ENCODE measurements at regions not wholly inside any gene's neighbourhood (a gene's known extent, or its start where the extent isn't known, plus 50 kb on each side); places are given as distances from the start of the nearest gene placed in this dataset.
A peak's percentile ranks its signal among the peaks of the same experiment; 100 is the strongest.
"Not testable (repeated sequence)": the region's sequence is repeated elsewhere in the genome, so short reads cannot be mapped to it uniquely, and the experiment has no call there.

DNA sequence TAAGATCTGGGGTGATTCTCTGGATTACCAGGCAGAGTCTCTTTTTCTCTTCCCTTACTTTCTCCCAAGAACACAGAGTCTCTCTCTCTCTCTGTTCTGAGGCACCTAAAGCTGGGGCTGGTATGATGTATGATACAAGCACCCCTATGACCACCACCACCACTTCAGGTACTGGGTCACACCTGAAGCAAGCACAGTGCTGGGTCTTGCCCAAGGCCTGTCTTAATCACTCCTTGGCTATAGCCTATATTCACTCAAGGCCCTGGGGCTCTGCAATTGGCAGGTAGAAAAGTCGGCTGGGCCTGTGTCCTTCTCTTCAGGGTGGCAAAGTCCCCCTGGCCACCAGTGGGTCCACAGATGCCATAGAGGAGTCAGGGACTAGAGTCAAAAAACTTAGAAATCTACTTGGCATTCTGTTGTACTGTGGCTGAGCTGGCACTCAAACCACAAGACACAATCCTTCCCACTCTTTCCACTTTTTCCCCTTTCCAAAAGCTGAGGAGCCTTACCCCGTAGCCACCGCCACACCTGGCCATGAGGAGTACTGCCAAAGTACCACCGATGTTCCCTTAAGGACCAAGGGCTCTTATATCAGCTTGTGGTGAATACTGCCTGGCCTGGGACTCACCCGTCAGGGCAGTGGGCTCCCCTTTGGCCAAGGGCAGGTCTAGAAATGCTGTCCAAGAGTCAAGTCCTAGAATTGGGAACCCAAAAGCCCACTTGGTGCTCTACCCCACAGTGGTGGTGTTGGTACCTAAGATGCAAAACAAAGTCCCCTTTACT, 159.2 kb downstream of the POTEM start:
- not testable (repeated sequence) for DNase-seq (ENCODE audit: low spot score)

DNA sequence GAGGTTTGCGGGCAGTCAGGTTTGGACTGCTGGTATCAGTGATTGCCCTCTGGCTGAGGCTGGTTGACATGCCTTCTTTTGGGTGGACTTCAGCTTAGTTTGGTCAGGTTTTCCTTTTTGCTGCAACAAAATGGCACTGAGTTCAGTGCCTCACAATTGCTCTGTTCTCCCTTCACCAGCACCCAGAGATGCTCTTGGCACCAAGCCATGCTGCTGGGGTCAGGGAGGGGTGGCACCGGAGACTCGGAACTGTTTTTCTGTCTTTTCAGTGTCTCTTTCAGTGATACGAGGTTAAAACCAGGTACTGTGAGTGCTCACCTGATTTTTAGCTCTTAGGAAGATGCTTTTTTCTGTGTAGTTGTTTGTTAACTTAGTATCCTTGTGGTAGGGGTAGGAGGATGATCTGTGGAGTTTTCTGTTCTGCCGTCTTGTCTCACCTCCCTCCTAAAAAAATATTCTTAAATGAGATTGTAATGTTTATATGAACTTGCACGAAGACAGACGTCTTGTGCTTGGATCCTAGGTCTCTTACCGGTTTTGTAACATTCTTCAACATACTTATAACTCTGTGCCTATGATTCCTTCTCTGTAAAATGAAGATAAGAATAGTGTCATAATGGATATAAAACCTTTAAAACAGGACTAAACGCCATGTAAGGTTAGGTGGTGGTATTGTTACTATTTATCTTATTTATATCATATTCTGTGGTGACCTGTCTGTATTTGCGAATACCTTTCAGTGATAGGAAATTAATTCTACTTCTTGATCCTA, 160.6 kb downstream of the POTEM start:
- not testable (repeated sequence) for DNase-seq (ENCODE audit: low spot score)

DNA sequence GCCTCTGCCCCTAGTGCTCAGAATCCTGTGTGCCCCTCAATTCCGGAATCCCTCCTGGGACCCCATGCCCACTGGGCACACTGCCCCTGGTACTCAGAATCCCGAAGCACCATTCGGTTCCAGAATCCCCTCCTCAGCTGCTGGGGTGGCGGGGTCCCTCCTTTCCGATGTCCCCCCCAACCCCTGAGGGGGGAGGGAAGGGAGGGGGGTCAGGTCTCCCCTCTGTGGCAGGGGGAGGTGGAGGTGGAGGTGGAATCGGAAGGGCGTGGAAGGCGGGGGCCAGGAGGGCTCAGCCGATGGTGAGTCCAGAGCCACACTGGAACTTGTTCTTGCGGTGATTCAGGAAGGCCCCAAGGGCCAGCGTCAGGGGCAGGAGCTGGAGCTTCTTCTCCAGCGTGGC, 164.3 kb downstream of the POTEM start:
- DNase-seq (ENCODE audit: low spot score), result not testable (repeated sequence)

DNA sequence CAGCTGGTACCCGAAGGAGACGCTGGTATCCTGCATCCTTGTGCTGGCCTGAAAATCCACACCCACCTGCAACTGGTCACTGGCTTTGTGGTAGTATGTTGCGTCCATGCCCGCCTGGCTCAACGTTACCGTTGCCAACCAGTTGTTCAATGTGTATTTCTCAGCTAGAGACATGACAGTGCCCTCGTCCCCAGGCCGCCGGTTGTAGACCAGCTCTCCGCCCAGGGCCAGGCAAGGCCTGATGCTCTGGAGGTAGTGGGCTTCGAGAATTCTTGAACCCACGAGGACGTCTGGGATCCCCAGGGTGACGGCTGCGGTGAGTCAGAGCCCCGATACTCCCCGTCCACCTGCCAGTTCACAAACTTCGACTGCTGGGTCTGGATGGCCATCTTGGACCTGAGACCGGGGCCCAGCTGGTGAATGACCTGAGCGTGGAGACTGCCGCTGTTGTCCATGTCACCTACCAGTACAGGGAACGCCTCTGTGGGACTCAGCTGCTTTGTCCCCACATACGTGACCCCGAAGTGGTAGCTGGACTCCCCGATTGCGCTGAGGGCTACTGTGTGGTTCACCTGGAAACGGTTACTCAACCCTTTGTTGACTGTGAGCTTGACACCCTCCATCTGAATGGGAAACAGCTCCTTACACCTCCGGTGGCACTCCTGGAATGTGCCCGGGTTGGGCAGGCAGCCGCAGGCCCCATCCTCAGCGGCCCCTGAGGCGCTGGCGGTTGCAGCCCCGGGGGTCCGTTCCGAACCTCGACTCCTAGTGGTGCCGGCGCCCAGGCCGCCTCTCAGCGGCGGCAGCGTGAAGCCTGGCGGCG, 165.0 kb downstream of the POTEM start:
- not testable (repeated sequence) for DNase-seq (ENCODE audit: low spot score)

DNA sequence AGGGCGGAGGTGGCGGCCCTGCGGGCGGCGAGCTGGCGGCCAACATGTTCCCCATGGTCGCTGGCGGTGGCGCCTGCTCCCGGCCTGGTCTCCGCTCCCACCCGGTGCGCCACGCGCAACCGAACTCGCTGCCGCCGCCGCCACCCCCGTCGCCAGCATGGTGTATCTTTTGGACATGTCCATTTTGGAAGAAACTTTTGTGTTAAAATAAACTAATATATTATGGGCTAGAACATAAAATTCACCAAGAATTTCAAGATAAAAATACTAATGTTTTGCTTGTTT, 165.5 kb downstream of the POTEM start:
- not testable (repeated sequence) for DNase-seq (ENCODE audit: low spot score)

DNA sequence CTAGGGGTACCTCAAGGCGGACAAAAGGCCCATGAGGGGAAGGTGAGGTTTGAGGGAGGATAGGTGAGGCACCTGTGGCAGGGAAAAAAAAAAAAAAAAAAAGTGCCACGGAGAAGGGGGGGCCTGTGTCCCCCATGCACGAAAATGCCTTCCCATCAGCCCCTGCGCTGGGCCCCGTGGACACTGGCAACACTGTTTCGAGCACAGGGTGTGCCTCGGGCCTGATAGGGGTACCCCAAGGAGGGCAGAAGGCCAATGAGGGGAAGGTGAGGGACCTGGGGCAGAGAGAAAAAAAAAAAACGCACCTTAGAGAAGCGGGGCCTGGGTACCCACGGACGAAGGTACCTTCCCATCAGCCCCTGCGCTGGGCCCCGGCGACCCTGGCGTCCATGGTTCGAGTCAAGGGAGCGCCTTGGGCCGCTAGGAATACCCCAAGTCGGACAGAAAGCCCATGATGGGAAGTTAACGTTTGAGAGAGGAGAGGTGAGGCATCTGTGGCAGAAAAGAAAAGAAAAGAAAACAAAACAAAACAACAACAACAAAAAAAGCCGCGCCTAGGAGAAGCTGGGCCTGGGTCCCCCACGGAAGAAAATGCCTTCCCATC, 190.0 kb downstream of the POTEM start:
- not testable (repeated sequence) for DNase-seq (ENCODE audit: low spot score)

DNA sequence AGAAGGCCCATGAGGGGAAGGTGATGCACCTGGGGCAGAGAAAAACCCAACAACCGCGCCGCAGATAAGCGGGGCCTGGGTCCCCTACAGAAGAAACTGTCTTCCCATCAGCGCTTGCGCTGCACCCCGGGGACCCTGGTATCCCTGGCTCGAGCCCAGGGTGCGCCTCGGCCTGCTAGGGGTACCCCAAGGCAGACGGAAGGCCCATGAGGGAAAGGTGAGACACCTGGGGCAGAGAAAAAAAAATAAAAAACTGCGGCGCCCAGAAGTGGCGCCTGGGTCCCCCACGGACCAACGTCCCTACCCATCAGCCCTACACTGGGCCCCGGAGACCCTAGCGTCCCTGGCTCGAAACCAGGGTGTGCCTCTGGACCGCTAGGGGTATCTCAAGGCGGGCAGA, 190.8 kb downstream of the POTEM start:
- DNase-seq (ENCODE audit: low spot score), result not testable (repeated sequence)

DNA sequence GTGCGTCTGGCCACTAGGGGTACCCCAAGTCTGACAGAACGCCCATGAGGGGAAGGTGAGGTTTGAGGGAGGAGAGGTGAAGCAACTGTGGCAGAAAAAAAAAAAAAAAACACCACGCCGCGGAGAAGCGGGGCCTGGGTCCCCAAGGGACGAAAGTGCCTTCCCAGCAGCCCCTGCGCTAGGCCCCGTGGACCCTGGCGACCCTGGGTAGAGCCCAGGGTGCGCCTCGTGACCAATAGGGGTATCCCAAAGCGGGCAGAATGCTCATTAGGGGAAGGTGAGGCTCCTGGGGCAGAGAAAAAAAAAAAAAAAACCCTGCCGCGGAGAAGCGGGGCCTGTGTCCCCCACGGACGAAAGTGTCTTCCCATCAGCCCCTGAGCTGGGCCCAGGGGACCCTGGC, 191.4 kb downstream of the POTEM start:
- DNase-seq (ENCODE audit: low spot score), result not testable (repeated sequence)

DNA sequence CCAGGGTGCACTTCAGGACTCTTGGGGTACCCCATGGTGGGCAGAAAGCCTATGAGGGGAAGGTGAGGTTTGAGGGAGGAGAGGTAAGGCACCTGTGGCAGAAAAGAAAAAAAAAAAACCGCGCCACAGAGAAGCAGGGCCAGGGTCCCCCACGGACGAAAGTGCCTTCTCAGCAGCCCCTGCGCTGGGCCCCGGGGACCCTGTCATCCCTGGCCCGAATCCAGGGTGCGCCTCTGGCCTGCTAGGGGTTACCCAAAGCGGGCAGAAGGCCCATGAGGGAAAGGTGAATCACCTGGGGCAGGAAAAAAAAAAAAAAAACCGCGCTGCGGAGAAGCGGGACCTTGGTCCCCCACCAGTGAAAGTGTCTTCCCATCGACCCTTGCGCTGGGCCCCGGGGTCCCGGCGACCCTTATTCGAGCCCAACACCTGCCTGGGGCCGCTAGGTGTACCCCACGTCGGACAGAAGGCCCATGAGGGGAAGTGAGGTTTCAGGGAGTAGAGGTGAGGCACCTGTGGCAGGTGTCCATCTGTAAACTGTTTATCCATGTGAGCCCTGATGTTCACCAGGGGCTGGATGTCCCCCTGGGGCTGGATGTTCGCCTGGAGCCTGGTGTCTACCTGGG, 191.9 kb downstream of the POTEM start:
- not testable (repeated sequence) for DNase-seq (ENCODE audit: low spot score)

DNA sequence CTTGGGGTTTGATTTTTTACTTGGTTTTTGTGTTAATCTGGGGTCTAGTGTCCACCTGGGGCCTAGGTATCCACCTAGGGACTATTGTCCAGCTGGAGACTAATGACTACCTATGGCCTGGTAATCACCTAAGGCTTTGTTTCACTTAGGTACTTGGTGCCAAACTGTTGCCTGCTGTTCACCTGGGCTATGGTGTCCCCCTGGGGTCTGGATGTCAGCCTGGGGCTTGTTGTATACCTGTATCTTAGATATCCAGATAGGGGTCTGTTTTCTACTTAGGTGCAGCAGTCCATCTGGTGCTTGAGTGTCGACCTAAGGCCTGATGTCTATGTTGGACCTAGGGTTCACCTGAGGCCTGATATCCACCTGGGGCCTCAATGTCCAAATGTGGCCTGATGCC, 193.1 kb downstream of the POTEM start:
- not testable (repeated sequence) for DNase-seq (ENCODE audit: low spot score)

DNA sequence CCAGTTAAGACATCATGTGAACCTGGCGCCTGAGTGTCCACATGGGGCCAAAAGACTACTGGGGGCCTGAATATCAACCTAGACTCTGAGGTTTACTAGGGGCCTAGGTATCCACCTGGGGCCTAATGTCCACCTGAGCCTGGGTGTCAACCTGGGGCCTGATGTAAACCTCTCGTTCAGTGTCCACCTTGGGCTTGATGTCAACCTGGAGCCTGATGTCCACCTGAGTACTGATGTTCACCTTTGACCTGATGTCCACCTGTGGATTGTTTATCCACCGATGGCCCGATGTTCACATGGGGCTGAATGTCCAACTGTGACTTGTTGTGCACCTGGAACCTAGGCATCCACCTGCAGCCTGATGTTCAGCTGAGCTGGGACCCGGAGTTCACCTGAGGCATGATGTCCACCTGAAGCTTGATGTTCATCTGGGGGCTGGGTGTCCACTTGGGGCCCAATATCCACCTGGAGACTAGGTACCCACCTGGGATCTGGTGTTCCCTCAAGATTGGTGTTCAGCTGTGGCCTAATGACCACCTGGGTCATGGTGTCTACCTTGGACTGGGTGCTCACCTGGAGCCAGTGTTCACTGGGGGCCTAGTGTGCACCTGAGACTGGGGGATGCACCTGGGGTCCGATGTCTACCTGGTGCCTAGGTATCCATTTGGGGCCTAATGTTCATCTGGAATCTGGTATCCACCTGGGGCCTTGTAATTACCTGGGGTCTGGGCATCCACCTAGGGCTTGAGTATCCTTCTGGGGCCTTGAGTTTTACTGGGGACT, 194.2 kb downstream of the POTEM start:
- not testable (repeated sequence) for DNase-seq (ENCODE audit: low spot score)

DNA sequence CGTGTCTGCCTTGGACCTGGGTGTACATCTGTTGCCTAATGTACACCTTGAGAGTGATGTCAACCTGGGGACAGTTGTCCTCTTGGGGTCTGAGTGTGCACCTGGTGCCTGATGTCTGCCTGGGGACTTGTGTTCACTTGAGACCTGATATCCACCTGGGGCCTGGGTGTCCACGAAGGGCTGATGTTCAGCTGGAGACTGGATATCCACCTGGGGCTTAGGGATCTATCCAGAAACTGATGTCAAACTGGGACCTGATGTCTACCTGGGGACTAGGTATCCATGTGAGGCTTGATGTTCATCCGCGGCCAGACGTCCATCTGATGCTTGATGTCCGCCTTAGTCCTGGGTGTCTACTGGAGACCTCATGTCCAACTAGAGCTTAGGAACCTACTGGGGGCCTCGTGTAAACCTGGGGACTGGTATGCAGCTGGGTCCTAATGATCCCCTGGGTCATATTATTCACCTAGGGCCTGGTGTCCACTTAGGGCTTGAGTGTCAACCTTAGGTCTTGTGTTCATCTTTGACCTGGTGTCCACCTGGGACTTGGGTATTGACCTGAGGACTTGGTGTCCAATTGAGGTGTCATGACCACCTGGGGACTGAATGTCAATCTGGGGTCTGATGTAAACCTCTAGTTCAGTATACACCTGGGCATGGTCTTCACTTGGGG, 194.9 kb downstream of the POTEM start:
- DNase-seq (ENCODE audit: low spot score), result not testable (repeated sequence)

DNA sequence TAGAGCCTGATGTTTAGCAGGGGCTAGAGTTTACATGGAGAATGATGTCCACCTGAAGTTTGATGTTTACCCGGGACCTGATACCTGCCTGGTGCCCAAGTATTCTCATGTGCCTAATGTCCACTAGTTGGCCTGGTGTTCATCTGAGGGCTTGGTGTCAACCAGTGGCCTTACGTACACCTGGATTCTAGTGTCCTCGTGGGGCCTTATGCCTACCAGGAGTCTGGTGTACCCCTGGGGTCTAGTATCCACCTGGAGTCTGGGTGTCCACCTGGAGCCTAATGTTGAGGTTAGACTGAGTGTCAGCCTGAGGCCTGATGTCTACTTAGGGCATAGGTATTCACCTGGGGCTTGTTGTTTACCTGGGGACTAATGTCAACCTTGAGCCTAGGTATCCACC, 195.7 kb downstream of the POTEM start:
- not testable (repeated sequence) for DNase-seq (ENCODE audit: low spot score)

DNA sequence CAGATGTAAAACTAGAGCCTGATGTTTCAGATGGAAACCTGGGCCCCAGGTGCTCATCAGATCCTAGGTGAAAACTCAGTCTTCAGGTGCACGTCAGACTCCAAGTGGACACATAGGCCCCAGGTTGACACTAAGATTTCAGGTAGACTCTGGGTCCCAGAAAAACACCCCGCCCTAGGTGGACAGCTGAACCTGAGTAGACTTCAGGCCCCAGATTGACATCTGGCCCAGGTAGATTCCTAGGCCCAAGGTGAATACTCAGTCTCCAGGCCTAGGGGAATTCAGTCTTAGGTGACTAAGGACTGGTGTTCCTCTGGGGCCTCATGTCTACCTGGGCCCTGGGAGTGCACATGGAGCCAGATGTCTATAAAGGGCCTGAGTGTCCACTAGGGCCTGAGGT, 196.7 kb downstream of the POTEM start:
- DNase-seq (ENCODE audit: low spot score), result not testable (repeated sequence)

DNA sequence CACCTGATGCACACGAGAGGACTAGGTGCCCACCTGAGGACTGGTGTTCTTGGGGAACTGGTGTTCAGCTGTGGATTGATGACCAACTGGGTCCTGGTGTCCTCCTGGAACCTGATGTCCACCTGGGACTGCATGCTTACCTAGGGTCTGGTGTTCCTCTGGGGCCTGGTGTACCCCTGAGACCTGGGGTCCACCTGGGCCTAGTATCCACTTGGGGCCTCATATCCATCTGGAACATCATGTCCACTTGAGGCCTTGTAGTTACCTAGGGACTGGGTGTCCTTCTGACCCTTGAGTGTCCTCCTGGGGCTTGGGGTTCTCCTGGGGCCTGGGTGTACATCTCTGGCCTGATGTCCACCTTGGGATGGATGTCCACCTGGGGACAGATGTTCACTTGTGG, 197.2 kb downstream of the POTEM start:
- DNase-seq (ENCODE audit: low spot score), result not testable (repeated sequence)

DNA sequence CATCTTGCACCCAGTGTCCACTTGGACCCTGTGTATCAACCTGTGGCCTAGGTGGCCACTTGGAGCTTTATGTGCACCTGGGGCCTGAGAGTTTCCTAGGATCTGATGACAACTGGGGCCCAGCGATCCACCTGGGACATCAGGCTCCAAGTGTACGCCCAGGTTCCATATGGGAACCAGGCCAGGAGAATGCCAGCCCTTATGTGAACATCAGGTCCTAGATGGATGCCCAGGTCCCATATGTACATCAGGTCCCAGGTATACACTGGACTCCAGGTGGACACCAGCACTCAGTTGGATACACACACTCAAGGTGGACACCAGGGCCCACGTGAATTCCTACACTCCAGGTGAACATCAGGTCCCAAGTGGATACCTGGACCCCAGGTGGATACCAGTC, 198.8 kb downstream of the POTEM start:
- DNase-seq (ENCODE audit: low spot score), result not testable (repeated sequence)

DNA sequence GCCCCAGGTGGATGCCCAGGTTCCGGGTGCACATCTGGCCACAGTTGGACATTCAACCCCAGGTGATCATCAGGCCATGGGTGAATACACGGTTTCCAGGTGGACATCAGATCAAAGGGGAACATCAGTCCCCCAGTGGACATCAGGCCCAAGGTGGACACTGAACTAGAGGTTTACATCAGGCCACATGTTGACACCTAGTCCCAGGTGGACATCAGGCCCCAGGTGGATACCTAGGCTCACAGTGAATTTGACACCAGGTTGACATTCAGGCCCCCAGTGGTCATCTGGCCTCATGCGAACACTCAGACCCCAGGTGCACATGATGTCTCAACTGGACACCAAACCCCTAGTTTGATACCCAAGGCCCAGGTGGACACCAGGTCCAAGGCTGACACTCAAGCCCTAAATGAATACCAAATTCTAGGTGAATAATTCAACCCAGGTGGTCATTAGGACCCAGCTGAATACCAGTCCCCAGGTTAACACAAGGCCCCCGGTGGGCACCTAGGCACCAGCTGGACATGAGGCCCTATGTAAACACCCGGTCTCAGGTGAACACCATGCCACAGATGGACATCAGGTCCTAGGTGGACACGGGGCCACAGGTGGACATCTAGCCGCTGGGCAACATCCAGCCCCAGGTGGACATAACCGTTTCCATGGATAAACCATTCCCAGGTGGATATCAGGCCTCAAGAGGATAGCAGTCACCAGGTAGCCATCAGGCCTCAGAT, 200.4 kb downstream of the POTEM start:
- peak; percentile 8 for DNase-seq (ENCODE audit: low spot score)

DNA sequence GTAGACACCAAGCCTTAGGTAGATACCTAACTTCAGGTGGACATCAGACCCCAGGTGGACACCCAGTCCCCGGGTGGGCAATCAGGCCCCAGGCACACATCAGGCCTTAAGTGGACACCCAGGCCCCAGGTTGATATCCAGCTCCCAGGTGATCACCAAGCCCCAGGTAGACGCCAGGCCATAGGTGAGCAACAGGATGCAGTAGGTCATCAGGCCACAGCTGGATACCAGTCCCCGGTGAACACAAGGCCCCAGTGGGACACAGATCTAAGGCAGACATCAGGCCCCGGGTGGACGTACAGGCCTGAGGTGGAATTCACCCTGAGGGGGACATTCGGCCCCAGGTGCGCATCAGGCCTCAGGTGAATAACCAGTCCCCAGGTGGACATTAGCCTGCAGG, 201.0 kb downstream of the POTEM start:
- not testable (repeated sequence) for DNase-seq (ENCODE audit: low spot score)

DNA sequence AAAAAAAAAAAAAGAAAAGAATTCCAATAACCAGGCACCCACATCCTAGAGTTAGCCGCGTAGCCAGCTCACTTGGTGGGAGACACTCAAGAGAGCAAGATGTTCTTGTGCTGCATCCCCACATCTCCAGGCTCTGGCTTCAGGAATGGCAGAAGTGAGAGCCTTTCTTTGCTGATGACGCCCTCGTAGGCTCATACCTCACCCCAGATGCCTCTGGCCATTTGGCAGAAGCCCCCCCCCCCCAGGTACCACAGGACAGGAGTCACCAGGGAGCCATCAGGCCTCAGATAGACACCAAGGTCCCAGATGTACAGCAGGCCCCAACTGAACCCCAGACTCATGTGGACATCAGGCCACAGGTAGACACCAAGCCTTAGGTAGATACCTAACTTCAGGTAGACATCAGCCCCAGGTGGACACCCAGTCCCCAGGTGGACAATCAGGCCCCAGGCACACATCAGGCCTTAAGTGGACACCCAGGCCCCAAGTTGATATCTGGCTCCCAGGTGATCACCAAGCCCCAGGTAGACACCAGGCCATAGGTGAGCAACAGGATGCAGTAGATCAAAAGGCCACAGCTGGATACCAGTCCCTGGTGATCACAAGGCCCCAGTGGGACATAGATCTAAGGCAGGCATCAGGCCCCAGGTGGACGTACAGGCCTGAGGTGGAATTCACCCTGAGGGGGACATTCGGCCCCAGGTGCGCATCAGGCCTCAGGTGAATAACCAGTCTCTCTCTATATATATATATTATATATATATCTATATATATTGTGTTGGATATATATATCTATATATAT, 202.5 kb downstream of the POTEM start:
- not testable (repeated sequence) for DNase-seq (ENCODE audit: low spot score)
